SK-N-MC (cell line): ENCODE measurements at regions not wholly inside any gene's neighbourhood (a gene's known extent, or its start where the extent isn't known, plus 50 kb on each side); places are given as distances from the start of the nearest gene placed in this dataset.
"Not testable (repeated sequence)": the region's sequence is repeated elsewhere in the genome, so short reads cannot be mapped to it uniquely, and the experiment has no call there.

Source experiments
- EZH2 ChIP-seq: fragments of 200-600 bp; sonication (generic); IDR thresholded peaks from one replicate; pipeline ENCODE4 v1.6.1; 2017; ENCODE audit warnings: antibody characterized with exemption
- FOXP2 ChIP-seq: optimal IDR thresholded peaks from 2 replicates; pipeline ENCODE3; 2011; ENCODE audit warnings: mild to moderate bottlenecking, moderate library complexity; ENCODE audit not compliant: insufficient read depth; ENCODE audit errors: extremely low read length, control extremely low read depth
- POLR2AphosphoS5 ChIP-seq: IDR thresholded peaks from 2 replicates; pipeline ENCODE4 v1.6.1; 2012; ENCODE audit warnings: mild to moderate bottlenecking, low read depth, low read length, borderline replicate concordance

- TF ChIP-seq EZH2, FOXP2, POLR2AphosphoS5: not testable (repeated sequence)
These were observed 296.8 kb downstream of the GOLGA6L6 start for GRCh38 chr15:20244792-20245191.
